Ectodermal cell (in vitro differentiated cells): ENCODE measurements at regions not wholly inside any gene's neighbourhood (a gene's known extent, or its start where the extent isn't known, plus 50 kb on each side); places are given as distances from the start of the nearest gene placed in this dataset.

Experiments used
- H3K27ac ChIP-seq: 2 replicates; pipeline ENCODE4 v1.7.0; 2013; ENCODE audit warnings: mild to moderate bottlenecking, low read depth, low read length; ENCODE audit not compliant: insufficient read depth, poor library complexity, severe bottlenecking
- H3K27me3 ChIP-seq: 2 replicates; pipeline ENCODE4 v1.7.0; 2013; ENCODE audit warnings: mild to moderate bottlenecking, low read length; ENCODE audit not compliant: insufficient read depth, control insufficient read depth, poor library complexity, severe bottlenecking
- H3K36me3 ChIP-seq: one replicate; pipeline ENCODE4 v1.7.0; 2013; ENCODE audit warnings: low read length; ENCODE audit not compliant: control insufficient read depth, insufficient read depth
- H3K4me1 ChIP-seq: one replicate; pipeline ENCODE4 v1.7.0; 2013; ENCODE audit warnings: low read length; ENCODE audit not compliant: control insufficient read depth, insufficient read depth
- H3K4me3 ChIP-seq: 2 replicates; pipeline ENCODE4 v1.7.0; 2013; ENCODE audit warnings: low read depth, low read length, control low read depth; ENCODE audit not compliant: insufficient read depth
- H3K9me3 ChIP-seq: 2 replicates; pipeline ENCODE4 v1.7.0; 2013; ENCODE audit warnings: mild to moderate bottlenecking, low read length, moderate library complexity; ENCODE audit not compliant: control insufficient read depth
- WGBS, 2 experiments: methylation state at CpG; one replicate each; pipeline ENCODE4 v1.1.7; 2013; ENCODE audit warnings: missing lambda C conversion rate in 2 of 2; 5-methylcytosine and 5-hydroxymethylcytosine counted together

- H3K27ac ChIP-seq: no peak overlapping the region
- H3K36me3 ChIP-seq: no peaks in the 10 kb centered on the region
- WGBS, 2 experiments: 73 to 76% methylated on average over 8 to 11 of the region's 11 CpGs
- H3K4me3 ChIP-seq: no peak overlapping the region
- H3K27me3 ChIP-seq: no peaks in the 10 kb centered on the region
- no peaks in the 10 kb centered on the region for H3K9me3 ChIP-seq
- peaks cover 5% of the 10 kb centered on the region for H3K4me1 ChIP-seq
Observed at GRCh38 chr6:156557251-156557910, 219.8 kb upstream of the ARID1B start.

GRCh38 chr6:156556811-156557210, 220.4 kb upstream of the ARID1B start:
- Histone ChIP-seq H3K4me3 (no peak overlapping the region), H3K27me3 (no peaks in the 10 kb centered on the region), H3K4me1 (peaks cover 5% of the 10 kb centered on the region), H3K9me3 (no peaks in the 10 kb centered on the region), H3K27ac (no peak overlapping the region), H3K36me3 (no peaks in the 10 kb centered on the region)
- WGBS, 2 experiments: 92% methylated on average over 5 of the region's 5 CpGs

GRCh38 chr6:156555116-156555515, 222.1 kb upstream of the ARID1B start:
- 93 to 94% methylated on average over 2 of the region's 2 CpGs for WGBS, 2 experiments
- no peaks in the 10 kb centered on the region for H3K9me3 ChIP-seq
- peaks cover 5% of the 10 kb centered on the region for H3K4me1 ChIP-seq
- H3K36me3 ChIP-seq: no peaks in the 10 kb centered on the region
- no peaks in the 10 kb centered on the region for H3K27me3 ChIP-seq
- H3K4me3 ChIP-seq: no peak overlapping the region
- no peak overlapping the region for H3K27ac ChIP-seq

GRCh38 chr6:156554160-156554559, 223.0 kb upstream of the ARID1B start:
- Histone ChIP-seq H3K4me1 (peaks cover 5% of the 10 kb centered on the region), H3K4me3 (no peak overlapping the region), H3K27ac (no peak overlapping the region), H3K9me3 (no peaks in the 10 kb centered on the region), H3K27me3 (no peaks in the 10 kb centered on the region), H3K36me3 (no peaks in the 10 kb centered on the region)
- WGBS, 2 experiments: 92 to 94% methylated on average over 5 of the region's 5 CpGs

GRCh38 chr6:156552849-156553248, 224.3 kb upstream of the ARID1B start:
- H3K36me3 ChIP-seq: no peaks in the 10 kb centered on the region
- H3K4me3 ChIP-seq: no peak overlapping the region
- H3K27me3 ChIP-seq: no peaks in the 10 kb centered on the region
- whole genome bisulfite sequencing, 2 experiments: 98% methylated on average over 5 to 9 of the region's 9 CpGs
- H3K4me1 ChIP-seq: peaks cover 5% of the 10 kb centered on the region
- no peaks in the 10 kb centered on the region for H3K9me3 ChIP-seq
- no peak overlapping the region for H3K27ac ChIP-seq

- no peak overlapping the region for H3K27ac ChIP-seq
- no peaks in the 10 kb centered on the region for H3K36me3 ChIP-seq
- H3K27me3 ChIP-seq: no peaks in the 10 kb centered on the region
- H3K9me3 ChIP-seq: no peaks in the 10 kb centered on the region
- no peaks in the 10 kb centered on the region for H3K4me1 ChIP-seq
- H3K4me3 ChIP-seq: no peak overlapping the region
- WGBS, 2 experiments: 93 to 94% methylated on average over 4 of the region's 4 CpGs
Observed at GRCh38 chr6:156550949-156551348, 226.2 kb upstream of the ARID1B start.

DNA sequence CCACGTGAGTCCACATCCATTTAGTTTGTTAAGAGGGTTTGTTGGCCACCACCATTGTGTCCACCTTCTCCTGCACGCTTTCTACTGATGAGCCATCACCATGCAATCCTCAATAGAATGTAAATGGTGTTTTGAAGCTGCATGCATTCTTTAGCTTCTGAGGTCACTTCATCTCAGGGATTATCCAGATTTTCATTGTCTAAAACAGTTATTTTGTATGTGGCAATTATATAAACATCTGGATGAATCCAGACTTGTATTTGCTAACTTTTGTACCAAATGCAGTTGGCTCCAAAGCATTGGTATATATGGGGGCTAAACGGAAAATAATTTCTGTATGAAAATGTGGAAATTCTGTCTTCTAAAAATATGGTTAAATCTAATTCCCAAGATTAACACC, 231.2 kb upstream of the ARID1B start:
- Histone ChIP-seq H3K36me3 (no peaks in the 10 kb centered on the region), H3K9me3 (no peaks in the 10 kb centered on the region), H3K27me3 (no peaks in the 10 kb centered on the region), H3K27ac (no peak overlapping the region), H3K4me1 (no peaks in the 10 kb centered on the region), H3K4me3 (no peak overlapping the region)
- 94 to 99% methylated on average over 2 to 3 of the region's 3 CpGs for WGBS, 2 experiments

DNA sequence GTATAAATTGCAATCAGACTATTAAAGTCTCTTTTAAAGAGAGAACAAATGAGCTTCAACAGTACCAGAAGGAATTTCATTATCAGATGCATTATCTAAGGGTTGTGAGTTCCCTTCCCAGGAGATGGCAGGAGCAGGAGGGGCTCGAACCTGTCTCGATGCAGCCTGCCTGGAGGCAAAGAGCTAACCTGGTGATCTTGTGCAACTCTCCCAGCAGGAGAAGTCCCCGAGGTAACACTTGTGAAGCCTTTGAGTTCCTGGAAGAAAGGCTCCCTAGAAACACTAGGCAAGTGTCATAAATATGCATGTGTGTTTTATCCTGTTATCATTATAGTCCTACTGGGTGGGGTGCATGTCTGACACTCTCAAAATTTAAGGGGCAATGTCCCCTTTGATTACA, 232.2 kb upstream of the ARID1B start:
- Histone ChIP-seq H3K36me3 (no peaks in the 10 kb centered on the region), H3K27me3 (no peaks in the 10 kb centered on the region), H3K4me1 (no peaks in the 10 kb centered on the region), H3K4me3 (no peak overlapping the region), H3K9me3 (no peaks in the 10 kb centered on the region), H3K27ac (no peak overlapping the region)
- 83 to 87% methylated on average over 3 of the region's 3 CpGs for WGBS, 2 experiments

DNA sequence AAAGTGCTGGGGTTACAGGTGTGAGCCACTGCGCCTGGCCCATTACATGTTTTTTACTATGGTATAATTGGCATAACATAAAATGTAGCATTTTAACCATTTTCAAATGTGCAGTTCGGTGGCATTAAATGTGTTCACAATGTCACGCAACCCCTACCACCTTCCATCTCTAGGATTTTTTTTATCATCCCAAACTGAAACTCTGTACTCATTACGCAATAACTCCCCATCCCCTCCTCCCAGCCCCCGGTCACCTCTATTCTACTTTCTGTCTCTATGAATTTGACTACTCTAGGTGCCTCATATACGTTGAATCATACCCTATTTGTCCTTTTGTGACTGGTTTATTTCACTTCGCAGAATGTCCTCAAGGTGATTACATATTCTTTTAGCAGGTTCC, 233.1 kb upstream of the ARID1B start:
- Histone ChIP-seq H3K9me3 (no peaks in the 10 kb centered on the region), H3K4me3 (no peak overlapping the region), H3K27ac (no peak overlapping the region), H3K36me3 (no peaks in the 10 kb centered on the region), H3K4me1 (no peaks in the 10 kb centered on the region), H3K27me3 (no peaks in the 10 kb centered on the region)
- WGBS, 2 experiments: 88 to 94% methylated on average over 7 of the region's 7 CpGs

DNA sequence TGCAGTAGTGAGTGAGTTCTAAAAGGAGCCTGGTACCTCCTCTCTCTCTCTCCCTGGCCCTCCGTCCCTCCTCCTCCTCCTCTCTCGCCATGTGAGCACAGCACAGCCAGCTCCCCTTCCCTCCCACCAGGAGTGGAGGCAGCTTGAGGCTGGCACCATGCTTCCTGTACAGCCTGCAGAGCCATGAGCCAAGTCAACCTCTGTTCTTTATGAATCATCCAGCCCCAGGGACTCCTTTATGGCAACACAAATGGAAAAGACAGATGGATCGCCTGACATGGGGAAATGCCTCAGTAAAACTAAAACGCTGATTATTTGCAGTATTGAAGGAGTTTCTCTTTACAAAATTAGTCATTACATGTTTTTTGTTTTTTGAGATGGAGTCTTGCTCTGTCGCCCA, 233.7 kb upstream of the ARID1B start:
- 75% methylated on average over 5 of the region's 5 CpGs for WGBS, 2 experiments

More for the DNA sequence above, 233.7 kb upstream of the ARID1B start:
- no peaks in the 10 kb centered on the region for H3K4me1 ChIP-seq
- no peaks in the 10 kb centered on the region for H3K27me3 ChIP-seq
- no peak overlapping the region for H3K4me3 ChIP-seq
- H3K36me3 ChIP-seq: no peaks in the 10 kb centered on the region
- no peaks in the 10 kb centered on the region for H3K9me3 ChIP-seq
- H3K27ac ChIP-seq: no peak overlapping the region
